K562 (cell line): ENCODE measurements at regions not wholly inside any gene's neighbourhood (a gene's known extent, or its start where the extent isn't known, plus 50 kb on each side); places are given as distances from the start of the nearest gene placed in this dataset.
A peak's percentile ranks its signal among the peaks of the same experiment; 100 is the strongest.

Experiments
- BRCA1 ChIP-seq, 2 experiments: fragments of 450-650 bp in 1 of 2; sonication (generic) in 1 of 2; formaldehyde crosslinking in 1 of 2; IDR thresholded peaks; 2 replicates each; pipeline versions ENCODE4 v1.5.0 to v1.6.1; 2017 to 2020; ENCODE audit warnings: mild to moderate bottlenecking in 1 of 2, missing genetic modification reagents in 1 of 2
- DEAF1 ChIP-seq: fragments of 450-650 bp; formaldehyde crosslinking; IDR thresholded peaks from 2 replicates; pipeline ENCODE4 v1.4.0; 2020; ENCODE audit warnings: mild to moderate bottlenecking, moderate library complexity
- FOXP1 ChIP-seq: sonication (generic); formaldehyde crosslinking; IDR thresholded peaks from 2 replicates; pipeline ENCODE4 v1.8.0; 2022; ENCODE audit warnings: mild to moderate bottlenecking, missing genetic modification reagents
- HDAC6 ChIP-seq: IDR thresholded peaks from 2 replicates; pipeline ENCODE4 v1.6.1; 2012; ENCODE audit warnings: low read depth, mild to moderate bottlenecking, control low read depth, inconsistent platforms, low read length, moderate library complexity
- HMBOX1 ChIP-seq: sonication (generic); IDR thresholded peaks from 2 replicates; pipeline ENCODE4 v1.6.1; 2016
- MTA2 ChIP-seq: fragments of 450-650 bp; IDR thresholded peaks from 2 replicates; pipeline ENCODE4 v1.6.1; 2016; ENCODE audit warnings: low read depth
- POLR2AphosphoS5 ChIP-seq: IDR thresholded peaks from 2 replicates; pipeline ENCODE4 v1.6.1; 2011; ENCODE audit warnings: mild to moderate bottlenecking, low read depth, low read length, moderate library complexity; ENCODE audit not compliant: control insufficient read depth, insufficient read depth
- ZKSCAN1 ChIP-seq: fragments of 150-350 bp; IDR thresholded peaks from 2 replicates; pipeline ENCODE4 v1.6.1; 2016; ENCODE audit warnings: low read depth, low read length
- ZNF140 ChIP-seq: fragments of 250-450 bp; sonication (Bioruptor Pico); IDR thresholded peaks from 2 replicates; pipeline ENCODE4 v1.8.0; 2021; ENCODE audit warnings: moderate library complexity, mild to moderate bottlenecking, inconsistent platforms
- ZNF24 ChIP-seq: fragments of 450-650 bp; IDR thresholded peaks from 2 replicates; pipeline ENCODE4 v1.6.1; 2016
- TF ChIP-seq, protein P1 (sequence below): sonication (generic); formaldehyde crosslinking; IDR thresholded peaks from 2 replicates; pipeline ENCODE4 v1.8.0; 2022; ENCODE audit warnings: mild to moderate bottlenecking, missing genetic modification reagents, borderline replicate concordance
- TF ChIP-seq, protein P2 (sequence below), 2 experiments: fragments of 450-650 bp; formaldehyde crosslinking in 1 of 2; IDR thresholded peaks; 2 replicates each; pipeline versions ENCODE4 v1.4.0 to v1.6.1; 2014 to 2020; ENCODE audit warnings: mild to moderate bottlenecking in 2 of 2, borderline replicate concordance in 1 of 2, low read depth in 1 of 2
- TF ChIP-seq, protein P3 (sequence below): sonication (generic); formaldehyde crosslinking; IDR thresholded peaks from 2 replicates; pipeline ENCODE4 v1.9.0; 2022; ENCODE audit warnings: mild to moderate bottlenecking, missing genetic modification reagents

DNA sequence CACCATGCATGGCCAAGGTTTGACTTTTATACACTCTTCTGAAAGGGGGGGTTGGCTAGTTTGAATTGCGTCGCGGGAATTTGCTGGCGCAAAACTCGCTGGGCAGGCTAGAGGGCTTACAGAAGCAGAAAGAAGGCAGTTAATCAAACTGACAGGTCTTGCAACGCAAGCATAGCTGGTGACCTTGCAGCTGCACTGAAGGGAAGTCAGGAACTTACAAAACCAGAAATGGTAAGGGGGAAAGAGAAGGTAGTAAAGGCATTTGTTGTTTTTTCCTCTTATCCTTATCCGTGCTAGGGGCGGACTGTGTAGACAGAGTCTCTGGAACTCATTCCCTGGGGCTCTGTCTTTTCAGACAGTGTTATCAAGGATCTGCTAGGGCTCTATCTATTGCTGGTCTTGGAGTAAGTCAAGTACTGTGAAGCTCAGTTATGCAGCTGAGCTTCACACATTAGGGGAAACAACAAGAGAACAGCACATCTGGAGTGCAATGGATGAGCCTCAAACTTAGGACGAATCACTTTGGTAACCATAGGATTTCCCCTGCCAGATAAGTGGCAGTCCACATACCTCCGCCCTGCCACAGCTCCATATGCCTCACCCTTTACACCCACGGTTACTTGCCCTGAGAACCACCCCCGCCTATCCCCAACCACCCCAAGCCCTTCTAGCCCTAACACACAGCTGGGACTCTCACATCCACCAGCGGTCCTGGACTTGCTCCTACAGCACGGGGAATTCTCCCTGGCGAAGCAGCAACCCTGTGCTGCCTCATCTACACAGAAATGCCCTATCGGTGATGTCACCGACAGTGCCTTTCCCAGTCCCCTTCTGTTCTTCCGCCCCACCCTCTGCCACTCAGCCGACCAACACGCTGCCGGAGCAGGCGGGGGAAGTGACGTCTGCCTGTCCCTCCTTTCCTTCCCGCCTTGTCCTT is 251.4 kb downstream of the FAM72C start (continued):
- TF ChIP-seq, protein P1, sequence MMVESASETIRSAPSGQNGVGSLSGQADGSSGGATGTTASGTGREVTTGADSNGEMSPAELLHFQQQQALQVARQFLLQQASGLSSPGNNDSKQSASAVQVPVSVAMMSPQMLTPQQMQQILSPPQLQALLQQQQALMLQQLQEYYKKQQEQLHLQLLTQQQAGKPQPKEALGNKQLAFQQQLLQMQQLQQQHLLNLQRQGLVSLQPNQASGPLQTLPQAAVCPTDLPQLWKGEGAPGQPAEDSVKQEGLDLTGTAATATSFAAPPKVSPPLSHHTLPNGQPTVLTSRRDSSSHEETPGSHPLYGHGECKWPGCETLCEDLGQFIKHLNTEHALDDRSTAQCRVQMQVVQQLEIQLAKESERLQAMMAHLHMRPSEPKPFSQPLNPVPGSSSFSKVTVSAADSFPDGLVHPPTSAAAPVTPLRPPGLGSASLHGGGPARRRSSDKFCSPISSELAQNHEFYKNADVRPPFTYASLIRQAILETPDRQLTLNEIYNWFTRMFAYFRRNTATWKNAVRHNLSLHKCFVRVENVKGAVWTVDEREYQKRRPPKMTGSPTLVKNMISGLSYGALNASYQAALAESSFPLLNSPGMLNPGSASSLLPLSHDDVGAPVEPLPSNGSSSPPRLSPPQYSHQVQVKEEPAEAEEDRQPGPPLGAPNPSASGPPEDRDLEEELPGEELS (CRISPR knock-in tag) = no peak
- TF ChIP-seq BRCA1 (IDR thresholded peaks at IDR 0.05) (no peak), BRCA1 (CRISPR knock-in tag; IDR thresholded peaks at IDR 0.05) (no peak), HMBOX1 (peak; percentile 73), FOXP1 (no peak), ZKSCAN1 (no peak), POLR2AphosphoS5 (peak; percentile 97), ZNF24 (no peak), HDAC6 (no peak), ZNF140 (CRISPR knock-in tag) (no peak), DEAF1 (no peak), MTA2 (no peak)
- TF ChIP-seq, protein P2, sequence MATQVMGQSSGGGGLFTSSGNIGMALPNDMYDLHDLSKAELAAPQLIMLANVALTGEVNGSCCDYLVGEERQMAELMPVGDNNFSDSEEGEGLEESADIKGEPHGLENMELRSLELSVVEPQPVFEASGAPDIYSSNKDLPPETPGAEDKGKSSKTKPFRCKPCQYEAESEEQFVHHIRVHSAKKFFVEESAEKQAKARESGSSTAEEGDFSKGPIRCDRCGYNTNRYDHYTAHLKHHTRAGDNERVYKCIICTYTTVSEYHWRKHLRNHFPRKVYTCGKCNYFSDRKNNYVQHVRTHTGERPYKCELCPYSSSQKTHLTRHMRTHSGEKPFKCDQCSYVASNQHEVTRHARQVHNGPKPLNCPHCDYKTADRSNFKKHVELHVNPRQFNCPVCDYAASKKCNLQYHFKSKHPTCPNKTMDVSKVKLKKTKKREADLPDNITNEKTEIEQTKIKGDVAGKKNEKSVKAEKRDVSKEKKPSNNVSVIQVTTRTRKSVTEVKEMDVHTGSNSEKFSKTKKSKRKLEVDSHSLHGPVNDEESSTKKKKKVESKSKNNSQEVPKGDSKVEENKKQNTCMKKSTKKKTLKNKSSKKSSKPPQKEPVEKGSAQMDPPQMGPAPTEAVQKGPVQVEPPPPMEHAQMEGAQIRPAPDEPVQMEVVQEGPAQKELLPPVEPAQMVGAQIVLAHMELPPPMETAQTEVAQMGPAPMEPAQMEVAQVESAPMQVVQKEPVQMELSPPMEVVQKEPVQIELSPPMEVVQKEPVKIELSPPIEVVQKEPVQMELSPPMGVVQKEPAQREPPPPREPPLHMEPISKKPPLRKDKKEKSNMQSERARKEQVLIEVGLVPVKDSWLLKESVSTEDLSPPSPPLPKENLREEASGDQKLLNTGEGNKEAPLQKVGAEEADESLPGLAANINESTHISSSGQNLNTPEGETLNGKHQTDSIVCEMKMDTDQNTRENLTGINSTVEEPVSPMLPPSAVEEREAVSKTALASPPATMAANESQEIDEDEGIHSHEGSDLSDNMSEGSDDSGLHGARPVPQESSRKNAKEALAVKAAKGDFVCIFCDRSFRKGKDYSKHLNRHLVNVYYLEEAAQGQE (IDR thresholded peaks at IDR 0.05; ENCODE audit: borderline replicate concordance) = no peak
- TF ChIP-seq, protein P2 (CRISPR knock-in tag; IDR thresholded peaks at IDR 0.05; ENCODE audit: low read depth) = peak; percentile 15; the same call in 1 of the 2 replicates
- TF ChIP-seq, protein P3, sequence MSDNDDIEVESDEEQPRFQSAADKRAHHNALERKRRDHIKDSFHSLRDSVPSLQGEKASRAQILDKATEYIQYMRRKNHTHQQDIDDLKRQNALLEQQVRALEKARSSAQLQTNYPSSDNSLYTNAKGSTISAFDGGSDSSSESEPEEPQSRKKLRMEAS (CRISPR knock-in tag) = peak; percentile 93
